ENCODE measurements at regions not wholly inside any gene's neighbourhood (a gene's known extent, or its start where the extent isn't known, plus 50 kb on each side); places are given as distances from the start of the nearest gene placed in this dataset.

- no peak for TF ChIP-seq CTCF (IDR thresholded peaks at IDR 0.05; ENCODE audit: low read depth, low read length, missing control alignments)
- DNase-seq (ENCODE audit: low read depth) = no peak
- no peak overlapping the region for H3K4me3 ChIP-seq (ENCODE audit: low read depth, low read length)
These were observed 358.3 kb upstream of the C16orf82 start for GRCh38 chr16:26708428-26708827.

GRCh38 chr16:26709175-26709574 lies 357.6 kb upstream of the C16orf82 start:
- DNase-seq (ENCODE audit: low read depth) = no peak
- TF ChIP-seq CTCF (IDR thresholded peaks at IDR 0.05; ENCODE audit: low read depth, low read length, missing control alignments) = no peak
- H3K4me3 ChIP-seq (ENCODE audit: low read depth, low read length) = no peak overlapping the region

- H3K4me3 ChIP-seq (ENCODE audit: low read depth, low read length) = no peak overlapping the region
- no peak for DNase-seq (ENCODE audit: low read depth)
- TF ChIP-seq CTCF (IDR thresholded peaks at IDR 0.05; ENCODE audit: low read depth, low read length, missing control alignments) = no peak
These were observed 357.0 kb upstream of the C16orf82 start for GRCh38 chr16:26709754-26710153.

GRCh38 chr16:26710450-26710849 lies 356.3 kb upstream of the C16orf82 start:
- TF ChIP-seq CTCF (IDR thresholded peaks at IDR 0.05; ENCODE audit: low read depth, low read length, missing control alignments) = no peak
- DNase-seq (ENCODE audit: low read depth) = no peak

GRCh38 chr16:26712876-26713275 lies 353.9 kb upstream of the C16orf82 start:
- no peak for DNase-seq (ENCODE audit: low read depth)
- TF ChIP-seq CTCF (IDR thresholded peaks at IDR 0.05; ENCODE audit: low read depth, low read length, missing control alignments) = no peak
- no peak overlapping the region for H3K4me3 ChIP-seq (ENCODE audit: low read depth, low read length)

More at GRCh38 chr16:26710450-26710849, 356.3 kb upstream of the C16orf82 start:
- no peak overlapping the region for H3K4me3 ChIP-seq (ENCODE audit: low read depth, low read length)

- DNase-seq (ENCODE audit: low read depth) = no peak
- no peak overlapping the region for H3K4me3 ChIP-seq (ENCODE audit: low read depth, low read length)
- no peak for TF ChIP-seq CTCF (IDR thresholded peaks at IDR 0.05; ENCODE audit: low read depth, low read length, missing control alignments)
These were observed 350.8 kb upstream of the C16orf82 start for GRCh38 chr16:26715969-26716368.

GRCh38 chr16:26717826-26718225 lies 348.9 kb upstream of the C16orf82 start:
- no peak for DNase-seq (ENCODE audit: low read depth)
- no peak for TF ChIP-seq CTCF (IDR thresholded peaks at IDR 0.05; ENCODE audit: low read depth, low read length, missing control alignments)
- H3K4me3 ChIP-seq (ENCODE audit: low read depth, low read length) = no peak overlapping the region

Data from GM12864 (cell line).